NCI-H1092 (cell line): ENCODE measurements at regions not wholly inside any gene's neighbourhood (a gene's known extent, or its start where the extent isn't known, plus 50 kb on each side); places are given as distances from the start of the nearest gene placed in this dataset.
A peak's percentile ranks its signal among the peaks of the same experiment; 100 is the strongest.

ENCODE experiments used
- DNase-seq: peaks from one replicate; lab custom pipeline; 2025; lab: John Stamatoyannopoulos, UW

- DNase-seq = peak; percentile 82
These were observed 223.0 kb upstream of the GATB start for GRCh38 chr4:151983854-151984253.

GRCh38 chr4:151979819-151980218, 219.0 kb upstream of the GATB start:
- no peak for DNase-seq

GRCh38 chr4:151968643-151969042, 207.8 kb upstream of the GATB start:
- no peak for DNase-seq

GRCh38 chr4:151967074-151967473, 206.3 kb upstream of the GATB start:
- DNase-seq = no peak

GRCh38 chr4:151962138-151962823, 201.5 kb upstream of the GATB start:
- no peak for DNase-seq

- no peak for DNase-seq
These were observed 200.6 kb upstream of the GATB start for GRCh38 chr4:151961456-151961855.

GRCh38 chr4:151960449-151961230, 199.8 kb upstream of the GATB start:
- DNase-seq = no peak

GRCh38 chr4:151957153-151957552, 196.3 kb upstream of the GATB start:
- DNase-seq = no peak

GRCh38 chr4:151955721-151956380, 195.0 kb upstream of the GATB start:
- no peak for DNase-seq

- DNase-seq = no peak
These were observed 193.1 kb upstream of the GATB start for GRCh38 chr4:151953795-151954372.

GRCh38 chr4:151953312-151953711, 192.5 kb upstream of the GATB start:
- no peak for DNase-seq

GRCh38 chr4:151952711-151953254, 192.0 kb upstream of the GATB start:
- DNase-seq = no peak

- no peak for DNase-seq
These were observed 191.3 kb upstream of the GATB start for GRCh38 chr4:151952137-151952536.

GRCh38 chr4:151951671-151952050, 190.9 kb upstream of the GATB start:
- no peak for DNase-seq

GRCh38 chr4:151950993-151951670, 190.3 kb upstream of the GATB start:
- no peak for DNase-seq

GRCh38 chr4:151948351-151949016, 187.7 kb upstream of the GATB start:
- no peak for DNase-seq

- no peak for DNase-seq
These were observed 185.9 kb upstream of the GATB start for GRCh38 chr4:151946718-151947117.

GRCh38 chr4:151942971-151943370, 182.2 kb upstream of the GATB start:
- no peak for DNase-seq

GRCh38 chr4:151940926-151941617, 180.3 kb upstream of the GATB start:
- no peak for DNase-seq

- DNase-seq = no peak
These were observed 179.5 kb upstream of the GATB start for GRCh38 chr4:151940291-151940690.

- no peak for DNase-seq
These were observed 178.9 kb upstream of the GATB start for GRCh38 chr4:151939670-151940069.
